ENCODE measurements at regions not wholly inside any gene's neighbourhood (a gene's known extent, or its start where the extent isn't known, plus 50 kb on each side); places are given as distances from the start of the nearest gene placed in this dataset.

- no peaks in the 10 kb centered on the region for H4K20me1 ChIP-seq (ENCODE audit: control insufficient read depth, insufficient read depth, low read depth, low read length)
- TF ChIP-seq EZH2phosphoT487 (IDR thresholded peaks at IDR 0.05; ENCODE audit: borderline replicate concordance, low read length) (no peak), CTCF (IDR thresholded peaks at IDR 0.05; ENCODE audit: low read depth, low read length, poor library complexity, severe bottlenecking) (no peak)
- H3K9me2 ChIP-seq (replicated peaks; ENCODE audit: control insufficient read depth, low read length) = no peaks in the 10 kb centered on the region
- no peaks in the 10 kb centered on the region for H3K27me3 ChIP-seq (ENCODE audit: control insufficient read depth, low read length)
- peaks cover 11% of the 10 kb centered on the region; the same call in 1 of the 2 replicates for H3K9me3 ChIP-seq (ENCODE audit: control insufficient read depth, insufficient read depth, low read length)
- H3K4me2 ChIP-seq (ENCODE audit: low read length) = no peak overlapping the region
- no peak overlapping the region for H3K27ac ChIP-seq (ENCODE audit: low read depth, low read length)
- no peaks in the 10 kb centered on the region for H3K79me2 ChIP-seq (ENCODE audit: control insufficient read depth, low read length)
- H3K36me3 ChIP-seq (ENCODE audit: control insufficient read depth, low read length) = no peaks in the 10 kb centered on the region
- H3K4me3 ChIP-seq (ENCODE audit: low read length) = no peak overlapping the region
- no peaks in the 10 kb centered on the region for H3K4me1 ChIP-seq (ENCODE audit: control insufficient read depth, low read length)
- H3F3A ChIP-seq (ENCODE audit: control insufficient read depth, insufficient read depth) = no peaks in the 10 kb centered on the region
Measured at GRCh38 chr1:194184425-194184824, 998.0 kb upstream of the B3GALT2 start.

GRCh38 chr1:194181845-194182244, 995.4 kb upstream of the B3GALT2 start:
- Histone ChIP-seq H3K27ac (ENCODE audit: low read depth, low read length) (no peak overlapping the region), H3K4me1 (ENCODE audit: control insufficient read depth, low read length) (no peaks in the 10 kb centered on the region), H3K36me3 (ENCODE audit: control insufficient read depth, low read length) (no peaks in the 10 kb centered on the region), H3F3A (ENCODE audit: control insufficient read depth, insufficient read depth) (no peaks in the 10 kb centered on the region), H3K4me2 (ENCODE audit: low read length) (no peak overlapping the region), H3K9me3 (ENCODE audit: control insufficient read depth, insufficient read depth, low read length) (peaks cover 11% of the 10 kb centered on the region; the same call in 1 of the 2 replicates), H3K79me2 (ENCODE audit: control insufficient read depth, low read length) (no peaks in the 10 kb centered on the region), H4K20me1 (ENCODE audit: control insufficient read depth, insufficient read depth, low read depth, low read length) (no peaks in the 10 kb centered on the region), H3K9me2 (replicated peaks; ENCODE audit: control insufficient read depth, low read length) (no peaks in the 10 kb centered on the region), H3K27me3 (ENCODE audit: control insufficient read depth, low read length) (no peaks in the 10 kb centered on the region), H3K4me3 (ENCODE audit: low read length) (no peak overlapping the region)
- TF ChIP-seq CTCF (IDR thresholded peaks at IDR 0.05; ENCODE audit: low read depth, low read length, poor library complexity, severe bottlenecking) (no peak), EZH2phosphoT487 (IDR thresholded peaks at IDR 0.05; ENCODE audit: borderline replicate concordance, low read length) (no peak)

GRCh38 chr1:194176212-194176611, 989.8 kb upstream of the B3GALT2 start:
- no peak overlapping the region for H3K4me3 ChIP-seq (ENCODE audit: low read length)
- H3K4me1 ChIP-seq (ENCODE audit: control insufficient read depth, low read length) = no peaks in the 10 kb centered on the region
- peaks cover 1% of the 10 kb centered on the region; the same call in 1 of the 2 replicates for H3K9me3 ChIP-seq (ENCODE audit: control insufficient read depth, insufficient read depth, low read length)
- H3K36me3 ChIP-seq (ENCODE audit: control insufficient read depth, low read length) = no peaks in the 10 kb centered on the region
- no peaks in the 10 kb centered on the region for H4K20me1 ChIP-seq (ENCODE audit: control insufficient read depth, insufficient read depth, low read depth, low read length)
- no peaks in the 10 kb centered on the region for H3K9me2 ChIP-seq (replicated peaks; ENCODE audit: control insufficient read depth, low read length)
- no peaks in the 10 kb centered on the region for H3K79me2 ChIP-seq (ENCODE audit: control insufficient read depth, low read length)
- TF ChIP-seq CTCF (IDR thresholded peaks at IDR 0.05; ENCODE audit: low read depth, low read length, poor library complexity, severe bottlenecking) (no peak), EZH2phosphoT487 (IDR thresholded peaks at IDR 0.05; ENCODE audit: borderline replicate concordance, low read length) (no peak)
- no peaks in the 10 kb centered on the region for H3K27me3 ChIP-seq (ENCODE audit: control insufficient read depth, low read length)
- H3F3A ChIP-seq (ENCODE audit: control insufficient read depth, insufficient read depth) = no peaks in the 10 kb centered on the region
- no peak overlapping the region for H3K27ac ChIP-seq (ENCODE audit: low read depth, low read length)
- H3K4me2 ChIP-seq (ENCODE audit: low read length) = no peak overlapping the region
